ENCODE measurements at regions not wholly inside any gene's neighbourhood (a gene's known extent, or its start where the extent isn't known, plus 50 kb on each side); places are given as distances from the start of the nearest gene placed in this dataset.

GRCh38 chr7:35422715-35423114 is 168.8 kb upstream of the TBX20 start:
- no peak overlapping the region for H3K4me3 ChIP-seq (ENCODE audit: low read length)
- no CpG with 5 or more reads among the region's 2 CpGs for WGBS (ENCODE audit: insufficient coverage)
- no peak overlapping the region for H3K27ac ChIP-seq (ENCODE audit: low read length)
- no peaks in the 10 kb centered on the region for H3K36me3 ChIP-seq (ENCODE audit: control insufficient read depth, insufficient read depth, low read length)
- no peak for DNase-seq
- H3K27me3 ChIP-seq (ENCODE audit: control insufficient read depth, insufficient read depth, low read length): no peaks in the 10 kb centered on the region
- H3K4me1 ChIP-seq (ENCODE audit: control insufficient read depth, insufficient read depth, low read length): no peaks in the 10 kb centered on the region
- no peaks in the 10 kb centered on the region for H3K9me3 ChIP-seq (replicated peaks; ENCODE audit: control insufficient read depth, low read depth, low read length)

DNA sequence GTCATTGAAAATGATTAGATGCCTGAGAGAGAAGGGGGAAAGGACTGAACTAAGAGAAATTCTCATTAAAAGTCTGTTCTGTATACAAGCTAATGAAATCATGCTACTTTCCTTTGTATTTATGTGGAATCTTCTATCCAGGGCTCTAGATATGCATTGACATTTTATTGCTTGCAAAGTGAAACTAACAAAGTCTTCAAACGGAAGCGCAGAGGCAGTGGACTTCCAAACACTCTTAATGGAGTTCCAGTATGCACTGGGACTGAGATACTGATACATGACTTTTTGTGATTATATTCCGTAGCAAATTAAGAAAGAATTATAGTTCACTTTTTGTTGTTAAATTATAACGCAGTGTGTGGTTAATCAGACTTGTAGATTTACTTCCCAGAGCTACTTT is 166.8 kb upstream of the TBX20 start:
- Histone ChIP-seq H3K36me3 (ENCODE audit: control insufficient read depth, insufficient read depth, low read length) (no peaks in the 10 kb centered on the region), H3K9me3 (replicated peaks; ENCODE audit: control insufficient read depth, low read depth, low read length) (no peaks in the 10 kb centered on the region), H3K27me3 (ENCODE audit: control insufficient read depth, insufficient read depth, low read length) (no peaks in the 10 kb centered on the region), H3K4me1 (ENCODE audit: control insufficient read depth, insufficient read depth, low read length) (no peaks in the 10 kb centered on the region), H3K27ac (ENCODE audit: low read length) (no peak overlapping the region), H3K4me3 (ENCODE audit: low read length) (no peak overlapping the region)
- 27% methylated on average over 3 of the region's 4 CpGs for WGBS (ENCODE audit: insufficient coverage)
- DNase-seq: peak; percentile 10

GRCh38 chr7:35419391-35419755 is 165.5 kb upstream of the TBX20 start:
- 50% methylated on average over 2 of the region's 5 CpGs for WGBS (ENCODE audit: insufficient coverage)
- no peak overlapping the region for H3K4me3 ChIP-seq (ENCODE audit: low read length)
- no peak overlapping the region for H3K27ac ChIP-seq (ENCODE audit: low read length)
- H3K27me3 ChIP-seq (ENCODE audit: control insufficient read depth, insufficient read depth, low read length): no peaks in the 10 kb centered on the region
- no peaks in the 10 kb centered on the region for H3K4me1 ChIP-seq (ENCODE audit: control insufficient read depth, insufficient read depth, low read length)
- H3K36me3 ChIP-seq (ENCODE audit: control insufficient read depth, insufficient read depth, low read length): no peaks in the 10 kb centered on the region
- no peaks in the 10 kb centered on the region for H3K9me3 ChIP-seq (replicated peaks; ENCODE audit: control insufficient read depth, low read depth, low read length)
- peak; percentile 10 for DNase-seq

GRCh38 chr7:35418716-35419390 is 165.0 kb upstream of the TBX20 start:
- WGBS (ENCODE audit: insufficient coverage): 67% methylated on average over 2 of the region's 24 CpGs
- Histone ChIP-seq H3K4me3 (ENCODE audit: low read length) (no peak overlapping the region), H3K27ac (ENCODE audit: low read length) (no peak overlapping the region), H3K9me3 (replicated peaks; ENCODE audit: control insufficient read depth, low read depth, low read length) (no peaks in the 10 kb centered on the region), H3K27me3 (ENCODE audit: control insufficient read depth, insufficient read depth, low read length) (no peaks in the 10 kb centered on the region), H3K36me3 (ENCODE audit: control insufficient read depth, insufficient read depth, low read length) (no peaks in the 10 kb centered on the region), H3K4me1 (ENCODE audit: control insufficient read depth, insufficient read depth, low read length) (no peaks in the 10 kb centered on the region)
- no peak for DNase-seq

DNA sequence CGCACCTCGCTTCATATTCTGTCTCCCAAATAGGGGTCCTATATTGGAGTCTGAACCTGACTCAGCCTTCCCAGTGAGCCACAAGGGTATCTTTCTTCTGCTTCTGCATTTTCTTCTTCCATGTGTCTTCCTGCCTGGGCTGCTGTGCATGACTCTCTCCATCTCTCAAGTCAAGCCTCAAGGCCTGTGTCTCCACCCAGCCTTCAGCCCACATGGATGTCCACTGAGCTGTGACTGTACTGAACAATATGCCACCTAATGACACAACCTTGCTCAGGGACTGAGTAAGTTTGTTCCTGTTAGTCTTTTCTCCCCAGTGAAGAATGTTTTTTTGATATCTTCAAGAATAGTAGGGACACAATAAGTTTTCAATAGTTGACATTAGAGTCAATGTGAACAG is 162.7 kb upstream of the TBX20 start:
- DNase-seq: no peak
- no peaks in the 10 kb centered on the region for H3K36me3 ChIP-seq (ENCODE audit: control insufficient read depth, insufficient read depth, low read length)

DNA sequence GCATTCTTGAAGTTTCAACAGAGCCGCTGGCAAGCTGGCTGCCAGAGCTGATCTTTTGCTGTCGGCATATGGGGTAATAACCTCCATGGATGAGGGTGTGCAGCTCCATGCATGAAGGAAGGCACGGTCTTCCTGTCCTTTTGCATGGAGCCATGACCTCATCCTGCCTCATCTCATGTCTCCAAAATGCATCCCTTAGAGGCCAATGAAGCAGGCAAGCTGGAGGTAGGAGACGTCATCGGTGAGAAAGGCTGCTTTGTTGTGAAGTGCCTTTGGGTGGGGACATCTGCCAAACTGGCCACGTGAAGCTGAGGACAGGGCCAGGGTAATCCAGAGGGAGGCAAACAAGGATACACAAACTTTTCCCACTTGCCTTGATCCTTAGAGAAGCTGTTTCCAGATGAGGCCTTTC is 161.5 kb upstream of the TBX20 start:
- H3K27me3 ChIP-seq (ENCODE audit: control insufficient read depth, insufficient read depth, low read length): no peaks in the 10 kb centered on the region
- no peak overlapping the region for H3K4me3 ChIP-seq (ENCODE audit: low read length)
- 70% methylated on average over 5 of the region's 6 CpGs for WGBS (ENCODE audit: insufficient coverage)
- no peaks in the 10 kb centered on the region for H3K9me3 ChIP-seq (replicated peaks; ENCODE audit: control insufficient read depth, low read depth, low read length)
- DNase-seq: peak; percentile 7
- no peak overlapping the region for H3K27ac ChIP-seq (ENCODE audit: low read length)
- H3K4me1 ChIP-seq (ENCODE audit: control insufficient read depth, insufficient read depth, low read length): no peaks in the 10 kb centered on the region
- no peaks in the 10 kb centered on the region for H3K36me3 ChIP-seq (ENCODE audit: control insufficient read depth, insufficient read depth, low read length)

More for the DNA sequence above, 162.7 kb upstream of the TBX20 start:
- H3K4me3 ChIP-seq (ENCODE audit: low read length): no peak overlapping the region
- WGBS (ENCODE audit: insufficient coverage): 86% methylated on average over 2 of the region's 2 CpGs
- H3K4me1 ChIP-seq (ENCODE audit: control insufficient read depth, insufficient read depth, low read length): no peaks in the 10 kb centered on the region
- no peaks in the 10 kb centered on the region for H3K27me3 ChIP-seq (ENCODE audit: control insufficient read depth, insufficient read depth, low read length)
- no peak overlapping the region for H3K27ac ChIP-seq (ENCODE audit: low read length)
- H3K9me3 ChIP-seq (replicated peaks; ENCODE audit: control insufficient read depth, low read depth, low read length): no peaks in the 10 kb centered on the region

GRCh38 chr7:35411331-35411730 is 157.4 kb upstream of the TBX20 start:
- 80% methylated on average over 2 of the region's 3 CpGs for WGBS (ENCODE audit: insufficient coverage)
- no peaks in the 10 kb centered on the region for H3K27me3 ChIP-seq (ENCODE audit: control insufficient read depth, insufficient read depth, low read length)
- DNase-seq: no peak
- H3K27ac ChIP-seq (ENCODE audit: low read length): no peak overlapping the region
- no peaks in the 10 kb centered on the region for H3K36me3 ChIP-seq (ENCODE audit: control insufficient read depth, insufficient read depth, low read length)
- no peaks in the 10 kb centered on the region for H3K4me1 ChIP-seq (ENCODE audit: control insufficient read depth, insufficient read depth, low read length)
- H3K9me3 ChIP-seq (replicated peaks; ENCODE audit: control insufficient read depth, low read depth, low read length): no peaks in the 10 kb centered on the region
- H3K4me3 ChIP-seq (ENCODE audit: low read length): no peak overlapping the region

- no peak overlapping the region for H3K4me3 ChIP-seq (ENCODE audit: low read length)
- no peaks in the 10 kb centered on the region for H3K9me3 ChIP-seq (replicated peaks; ENCODE audit: control insufficient read depth, low read depth, low read length)
- H3K4me1 ChIP-seq (ENCODE audit: control insufficient read depth, insufficient read depth, low read length): no peaks in the 10 kb centered on the region
- no peaks in the 10 kb centered on the region for H3K36me3 ChIP-seq (ENCODE audit: control insufficient read depth, insufficient read depth, low read length)
- no peaks in the 10 kb centered on the region for H3K27me3 ChIP-seq (ENCODE audit: control insufficient read depth, insufficient read depth, low read length)
- WGBS (ENCODE audit: insufficient coverage): 100% methylated on average over 1 of the region's 4 CpGs
- DNase-seq: no peak
- H3K27ac ChIP-seq (ENCODE audit: low read length): no peak overlapping the region
Observed at GRCh38 chr7:35405461-35405860, 151.6 kb upstream of the TBX20 start.

- Histone ChIP-seq H3K27ac (ENCODE audit: low read length) (no peak overlapping the region), H3K9me3 (replicated peaks; ENCODE audit: control insufficient read depth, low read depth, low read length) (no peaks in the 10 kb centered on the region), H3K4me1 (ENCODE audit: control insufficient read depth, insufficient read depth, low read length) (no peaks in the 10 kb centered on the region), H3K27me3 (ENCODE audit: control insufficient read depth, insufficient read depth, low read length) (no peaks in the 10 kb centered on the region), H3K36me3 (ENCODE audit: control insufficient read depth, insufficient read depth, low read length) (no peaks in the 10 kb centered on the region), H3K4me3 (ENCODE audit: low read length) (no peak overlapping the region)
- WGBS (ENCODE audit: insufficient coverage): 86% methylated on average over 6 of the region's 8 CpGs
- no peak for DNase-seq
Observed at GRCh38 chr7:35401217-35401879, 147.4 kb upstream of the TBX20 start.

GRCh38 chr7:35399840-35400239 is 145.9 kb upstream of the TBX20 start:
- Histone ChIP-seq H3K4me1 (ENCODE audit: control insufficient read depth, insufficient read depth, low read length) (no peaks in the 10 kb centered on the region), H3K9me3 (replicated peaks; ENCODE audit: control insufficient read depth, low read depth, low read length) (no peaks in the 10 kb centered on the region), H3K36me3 (ENCODE audit: control insufficient read depth, insufficient read depth, low read length) (no peaks in the 10 kb centered on the region), H3K27ac (ENCODE audit: low read length) (no peak overlapping the region), H3K4me3 (ENCODE audit: low read length) (no peak overlapping the region), H3K27me3 (ENCODE audit: control insufficient read depth, insufficient read depth, low read length) (no peaks in the 10 kb centered on the region)
- no CpG with 5 or more reads among the region's 4 CpGs for WGBS (ENCODE audit: insufficient coverage)
- DNase-seq: no peak

DNA sequence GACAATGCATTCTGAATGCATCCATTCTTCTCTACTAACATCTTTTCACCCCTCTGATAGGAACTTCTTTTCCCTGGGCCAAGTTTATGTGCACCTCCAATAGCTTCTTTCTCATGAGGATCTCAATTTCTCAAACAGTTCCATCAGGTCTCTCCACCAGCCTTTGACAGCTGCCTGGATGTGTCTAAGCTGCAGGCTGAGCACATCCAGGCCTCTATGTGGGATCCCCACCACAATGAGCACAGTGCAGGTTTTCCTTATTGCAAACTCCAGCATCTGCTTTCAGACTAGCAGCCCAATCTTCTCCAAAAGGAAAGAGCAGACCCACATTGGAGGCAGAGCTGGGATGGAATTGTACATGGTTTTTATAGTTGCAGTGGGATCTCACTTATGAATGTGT is 145.3 kb upstream of the TBX20 start:
- no peaks in the 10 kb centered on the region for H3K27me3 ChIP-seq (ENCODE audit: control insufficient read depth, insufficient read depth, low read length)
- no peaks in the 10 kb centered on the region for H3K4me1 ChIP-seq (ENCODE audit: control insufficient read depth, insufficient read depth, low read length)
- H3K9me3 ChIP-seq (replicated peaks; ENCODE audit: control insufficient read depth, low read depth, low read length): no peaks in the 10 kb centered on the region
- H3K4me3 ChIP-seq (ENCODE audit: low read length): no peak overlapping the region
- H3K36me3 ChIP-seq (ENCODE audit: control insufficient read depth, insufficient read depth, low read length): no peaks in the 10 kb centered on the region
- no peak overlapping the region for H3K27ac ChIP-seq (ENCODE audit: low read length)
- DNase-seq: no peak
